ENCODE measurements at regions not wholly inside any gene's neighbourhood (a gene's known extent, or its start where the extent isn't known, plus 50 kb on each side); places are given as distances from the start of the nearest gene placed in this dataset.

- DNase-seq: no peak
- Histone ChIP-seq H3K36me3 (ENCODE audit: control insufficient read depth in 1 of 2, insufficient read depth in 2 of 2, low read length in 1 of 2) (no peaks in the 10 kb centered on the region), H3K27me3 (ENCODE audit: control insufficient read depth in 1 of 2, insufficient read depth in 2 of 2, low read length in 1 of 2) (no peaks in the 10 kb centered on the region), H3K27ac (ENCODE audit: low read depth in 1 of 2, low read length in 2 of 2) (no peak overlapping the region), H3K4me1 (ENCODE audit: control insufficient read depth in 1 of 2, insufficient read depth in 2 of 2, low read length in 2 of 2) (no peaks in the 10 kb centered on the region), H3K4me3 (ENCODE audit: low read length in 2 of 2) (no peak overlapping the region), H3K9me3 (ENCODE audit: control insufficient read depth, low read length) (no peaks in the 10 kb centered on the region)
- intact Hi-C loops (cut with DNase I): no loop called here
- WGBS, 2 donors: 90 to 99% methylated on average over 1 of the region's 1 CpG
- no peak for ATAC-seq (ENCODE audit: low FRiP score)
These were observed 115.1 kb upstream of the DKK2 start for GRCh38 chr4:107151173-107151572.

GRCh38 chr4:107148904-107149303 is 112.8 kb upstream of the DKK2 start:
- Histone ChIP-seq H3K27me3 (ENCODE audit: control insufficient read depth in 1 of 2, insufficient read depth in 2 of 2, low read length in 1 of 2) (no peaks in the 10 kb centered on the region), H3K9me3 (ENCODE audit: control insufficient read depth, low read length) (no peaks in the 10 kb centered on the region), H3K4me1 (ENCODE audit: control insufficient read depth in 1 of 2, insufficient read depth in 2 of 2, low read length in 2 of 2) (no peaks in the 10 kb centered on the region), H3K36me3 (ENCODE audit: control insufficient read depth in 1 of 2, insufficient read depth in 2 of 2, low read length in 1 of 2) (no peaks in the 10 kb centered on the region), H3K4me3 (ENCODE audit: low read length in 2 of 2) (no peak overlapping the region), H3K27ac (ENCODE audit: low read depth in 1 of 2, low read length in 2 of 2) (no peak overlapping the region)
- 93% methylated on average over 1 of the region's 1 CpG for WGBS, 2 donors
- no peak for DNase-seq
- ATAC-seq (ENCODE audit: low FRiP score): no peak
- intact Hi-C loops (cut with DNase I): no loop called here

- Histone ChIP-seq H3K4me3 (ENCODE audit: low read length in 2 of 2) (no peak overlapping the region), H3K36me3 (ENCODE audit: control insufficient read depth in 1 of 2, insufficient read depth in 2 of 2, low read length in 1 of 2) (no peaks in the 10 kb centered on the region), H3K4me1 (ENCODE audit: control insufficient read depth in 1 of 2, insufficient read depth in 2 of 2, low read length in 2 of 2) (no peaks in the 10 kb centered on the region), H3K27me3 (ENCODE audit: control insufficient read depth in 1 of 2, insufficient read depth in 2 of 2, low read length in 1 of 2) (no peaks in the 10 kb centered on the region), H3K27ac (ENCODE audit: low read depth in 1 of 2, low read length in 2 of 2) (no peak overlapping the region), H3K9me3 (ENCODE audit: control insufficient read depth, low read length) (no peaks in the 10 kb centered on the region)
- ATAC-seq (ENCODE audit: low FRiP score) (no peak), DNase-seq (no peak)
- intact Hi-C loops (cut with DNase I): no loop called here
- WGBS, 2 donors: 62 to 65% methylated on average over 1 of the region's 1 CpG
These were observed 111.8 kb upstream of the DKK2 start for GRCh38 chr4:107147873-107148272.

- no peaks in the 10 kb centered on the region for H3K36me3 ChIP-seq (ENCODE audit: control insufficient read depth in 1 of 2, insufficient read depth in 2 of 2, low read length in 1 of 2)
- H3K4me1 ChIP-seq (ENCODE audit: control insufficient read depth in 1 of 2, insufficient read depth in 2 of 2, low read length in 2 of 2): no peaks in the 10 kb centered on the region
- ATAC-seq (ENCODE audit: low FRiP score) (no peak), DNase-seq (no peak)
- no peaks in the 10 kb centered on the region for H3K27me3 ChIP-seq (ENCODE audit: control insufficient read depth in 1 of 2, insufficient read depth in 2 of 2, low read length in 1 of 2)
- WGBS, 2 donors: 88 to 95% methylated on average over 1 of the region's 1 CpG
- intact Hi-C loops (cut with DNase I): no loop called here
- H3K27ac ChIP-seq (ENCODE audit: low read depth in 1 of 2, low read length in 2 of 2): no peak overlapping the region
- H3K4me3 ChIP-seq (ENCODE audit: low read length in 2 of 2): no peak overlapping the region
- no peaks in the 10 kb centered on the region for H3K9me3 ChIP-seq (ENCODE audit: control insufficient read depth, low read length)
These were observed 102.3 kb upstream of the DKK2 start for GRCh38 chr4:107138433-107138832.

- Histone ChIP-seq H3K27ac (ENCODE audit: low read depth in 1 of 2, low read length in 2 of 2) (no peak overlapping the region), H3K4me3 (ENCODE audit: low read length in 2 of 2) (no peak overlapping the region), H3K4me1 (ENCODE audit: control insufficient read depth in 1 of 2, insufficient read depth in 2 of 2, low read length in 2 of 2) (no peaks in the 10 kb centered on the region), H3K27me3 (ENCODE audit: control insufficient read depth in 1 of 2, insufficient read depth in 2 of 2, low read length in 1 of 2) (no peaks in the 10 kb centered on the region), H3K36me3 (ENCODE audit: control insufficient read depth in 1 of 2, insufficient read depth in 2 of 2, low read length in 1 of 2) (no peaks in the 10 kb centered on the region), H3K9me3 (ENCODE audit: control insufficient read depth, low read length) (no peaks in the 10 kb centered on the region)
- WGBS, 2 donors: 90 to 92% methylated on average over 4 of the region's 4 CpGs
- intact Hi-C loops (cut with DNase I): no loop called here
- DNase-seq: no peak
- ATAC-seq (ENCODE audit: low FRiP score): no peak
These were observed 98.0 kb upstream of the DKK2 start for GRCh38 chr4:107133965-107134653.

- H3K9me3 ChIP-seq (ENCODE audit: control insufficient read depth, low read length): no peaks in the 10 kb centered on the region
- no peak for ATAC-seq (ENCODE audit: low FRiP score)
- H3K27me3 ChIP-seq (ENCODE audit: control insufficient read depth in 1 of 2, insufficient read depth in 2 of 2, low read length in 1 of 2): no peaks in the 10 kb centered on the region
- DNase-seq: no peak
- no peak overlapping the region for H3K4me3 ChIP-seq (ENCODE audit: low read length in 2 of 2)
- 86 to 91% methylated on average over 1 of the region's 1 CpG for WGBS, 2 donors
- intact Hi-C loops (cut with DNase I): no loop called here
- no peak overlapping the region for H3K27ac ChIP-seq (ENCODE audit: low read depth in 1 of 2, low read length in 2 of 2)
- H3K36me3 ChIP-seq (ENCODE audit: control insufficient read depth in 1 of 2, insufficient read depth in 2 of 2, low read length in 1 of 2): no peaks in the 10 kb centered on the region
- no peaks in the 10 kb centered on the region for H3K4me1 ChIP-seq (ENCODE audit: control insufficient read depth in 1 of 2, insufficient read depth in 2 of 2, low read length in 2 of 2)
These were observed 95.2 kb upstream of the DKK2 start for GRCh38 chr4:107131295-107131694.

- Histone ChIP-seq H3K27ac (ENCODE audit: low read depth in 1 of 2, low read length in 2 of 2) (no peak overlapping the region), H3K4me1 (ENCODE audit: control insufficient read depth in 1 of 2, insufficient read depth in 2 of 2, low read length in 2 of 2) (no peaks in the 10 kb centered on the region), H3K36me3 (ENCODE audit: control insufficient read depth in 1 of 2, insufficient read depth in 2 of 2, low read length in 1 of 2) (no peaks in the 10 kb centered on the region), H3K4me3 (ENCODE audit: low read length in 2 of 2) (no peak overlapping the region), H3K9me3 (ENCODE audit: control insufficient read depth, low read length) (no peaks in the 10 kb centered on the region), H3K27me3 (ENCODE audit: control insufficient read depth in 1 of 2, insufficient read depth in 2 of 2, low read length in 1 of 2) (no peaks in the 10 kb centered on the region)
- DNase-seq (no peak), ATAC-seq (ENCODE audit: low FRiP score) (no peak)
- 90 to 95% methylated on average over 3 of the region's 3 CpGs for WGBS, 2 donors
- intact Hi-C loops (cut with DNase I): no loop called here
These were observed 94.0 kb upstream of the DKK2 start for GRCh38 chr4:107130157-107130556.

- Histone ChIP-seq H3K4me3 (ENCODE audit: low read length in 2 of 2) (no peak overlapping the region), H3K4me1 (ENCODE audit: control insufficient read depth in 1 of 2, insufficient read depth in 2 of 2, low read length in 2 of 2) (no peaks in the 10 kb centered on the region), H3K27ac (ENCODE audit: low read depth in 1 of 2, low read length in 2 of 2) (no peak overlapping the region), H3K9me3 (ENCODE audit: control insufficient read depth, low read length) (no peaks in the 10 kb centered on the region), H3K27me3 (ENCODE audit: control insufficient read depth in 1 of 2, insufficient read depth in 2 of 2, low read length in 1 of 2) (no peaks in the 10 kb centered on the region), H3K36me3 (ENCODE audit: control insufficient read depth in 1 of 2, insufficient read depth in 2 of 2, low read length in 1 of 2) (no peaks in the 10 kb centered on the region)
- intact Hi-C loops (cut with DNase I): no loop called here
- ATAC-seq (ENCODE audit: low FRiP score) (no peak), DNase-seq (no peak)
- WGBS, 2 donors: 84 to 97% methylated on average over 1 of the region's 1 CpG
These were observed 93.5 kb upstream of the DKK2 start for GRCh38 chr4:107129611-107130010.

GRCh38 chr4:107129076-107129475 is 93.0 kb upstream of the DKK2 start:
- no peak overlapping the region for H3K4me3 ChIP-seq (ENCODE audit: low read length in 2 of 2)
- WGBS, 2 donors: 51 to 68% methylated on average over 2 of the region's 2 CpGs
- no peaks in the 10 kb centered on the region for H3K27me3 ChIP-seq (ENCODE audit: control insufficient read depth in 1 of 2, insufficient read depth in 2 of 2, low read length in 1 of 2)
- no peaks in the 10 kb centered on the region for H3K4me1 ChIP-seq (ENCODE audit: control insufficient read depth in 1 of 2, insufficient read depth in 2 of 2, low read length in 2 of 2)
- H3K36me3 ChIP-seq (ENCODE audit: control insufficient read depth in 1 of 2, insufficient read depth in 2 of 2, low read length in 1 of 2): no peaks in the 10 kb centered on the region
- DNase-seq (no peak), ATAC-seq (ENCODE audit: low FRiP score) (no peak)
- no peak overlapping the region for H3K27ac ChIP-seq (ENCODE audit: low read depth in 1 of 2, low read length in 2 of 2)
- H3K9me3 ChIP-seq (ENCODE audit: control insufficient read depth, low read length): no peaks in the 10 kb centered on the region
- intact Hi-C loops (cut with DNase I): no loop called here
